Lung microvascular endothelial cell (primary cell): ENCODE measurements at regions not wholly inside any gene's neighbourhood (a gene's known extent, or its start where the extent isn't known, plus 50 kb on each side); places are given as distances from the start of the nearest gene placed in this dataset.

Experiments used
- DNase-seq, 2 donors: peaks; one replicate each; pipeline versions ENCODE4 v3.0.0 to v3.0.0-alpha.2; 2010; ENCODE audit warnings: low read depth in 2 of 2

DNA sequence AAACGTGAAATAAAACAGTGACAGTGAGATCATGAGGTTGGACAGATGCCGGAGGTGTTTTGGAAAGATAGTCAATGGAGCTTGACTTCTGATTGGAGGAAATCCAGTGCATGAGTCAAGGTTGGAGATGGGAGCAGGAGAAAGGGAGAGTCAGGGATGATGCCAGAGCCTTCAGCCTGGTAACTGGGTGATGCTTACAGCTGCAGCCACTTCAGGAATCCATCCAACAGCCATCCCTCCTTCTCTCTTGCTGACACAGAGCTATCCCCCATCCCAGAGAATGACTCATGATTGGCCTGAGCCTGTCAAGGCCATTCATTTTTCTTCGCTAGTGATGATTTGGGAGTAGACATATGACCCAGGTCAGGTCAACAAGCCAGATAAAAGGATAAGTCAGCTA, 112.8 kb downstream of the SAMD5 start:
- no peak for DNase-seq

DNA sequence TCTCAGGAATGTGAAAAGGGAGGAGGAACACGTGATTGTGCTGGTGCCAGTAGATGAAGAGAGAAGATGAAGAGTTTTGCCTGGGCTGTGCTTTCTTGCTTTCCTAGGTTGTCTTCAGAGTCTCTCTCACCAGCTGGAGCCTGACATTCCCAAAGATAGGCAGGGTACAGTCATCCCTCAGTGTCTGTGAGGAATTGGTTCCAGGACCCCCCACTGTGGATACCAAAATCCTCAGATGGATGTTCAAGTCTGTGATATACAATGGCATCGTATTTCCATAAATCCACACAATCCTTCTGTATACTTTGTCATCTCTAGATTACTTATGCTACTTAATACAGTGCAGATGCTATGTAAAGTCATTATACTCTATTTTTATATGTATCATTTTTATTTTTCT, 113.5 kb downstream of the SAMD5 start:
- no peak for DNase-seq

DNA sequence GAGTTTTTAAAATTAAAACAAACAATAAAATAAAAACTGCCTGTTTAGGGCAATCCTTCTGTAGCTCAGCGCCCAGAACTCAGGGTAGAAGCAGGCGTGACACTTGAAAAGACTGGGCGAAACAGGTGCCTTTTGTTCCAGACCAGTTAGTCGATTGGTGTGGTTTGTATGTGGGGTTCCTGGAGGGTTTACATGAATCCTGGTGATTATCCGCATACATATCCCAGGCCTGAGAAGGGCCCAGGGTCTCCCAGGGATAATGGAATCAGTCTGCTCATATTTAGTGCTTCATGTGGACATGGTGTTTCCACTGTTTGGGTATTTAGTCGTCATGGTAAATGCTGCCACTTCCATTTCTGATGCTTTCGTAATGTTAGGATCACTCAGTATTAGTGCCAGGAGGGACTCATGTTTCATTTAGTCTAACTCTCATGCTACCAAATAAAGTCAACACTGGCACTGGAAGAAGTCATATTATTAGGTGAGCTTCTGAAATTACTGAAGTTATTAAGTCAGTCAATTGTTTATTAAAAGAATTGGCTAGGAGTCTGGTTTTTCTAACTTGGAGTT, 116.5 kb downstream of the SAMD5 start:
- no peak for DNase-seq

- DNase-seq = peak in 1 of 2 donors; percentile 19
Measured at GRCh38 chr6:147625946-147626345, 117.5 kb downstream of the SAMD5 start.

GRCh38 chr6:147627411-147627810, 118.9 kb downstream of the SAMD5 start:
- DNase-seq = no peak

DNA sequence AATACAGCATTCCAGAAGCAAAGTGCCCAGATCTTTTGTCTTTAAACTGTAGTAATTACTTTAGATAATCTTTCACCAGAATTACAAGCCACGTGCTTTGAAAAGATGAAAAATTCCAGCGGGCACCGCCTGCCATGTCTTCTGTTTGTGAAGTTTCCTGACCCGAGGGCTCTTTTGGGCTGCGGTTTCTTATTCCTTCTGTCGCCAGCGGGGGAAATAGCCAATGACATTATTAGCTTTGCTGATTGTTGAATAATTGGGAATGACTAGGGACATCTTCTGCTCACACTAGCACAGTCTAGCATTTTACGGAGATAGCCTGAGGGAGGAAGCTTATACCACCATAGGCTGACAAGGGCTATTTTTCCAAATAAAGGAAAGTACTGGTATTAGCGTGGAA, 124.7 kb downstream of the SAMD5 start:
- DNase-seq = no peak

DNA sequence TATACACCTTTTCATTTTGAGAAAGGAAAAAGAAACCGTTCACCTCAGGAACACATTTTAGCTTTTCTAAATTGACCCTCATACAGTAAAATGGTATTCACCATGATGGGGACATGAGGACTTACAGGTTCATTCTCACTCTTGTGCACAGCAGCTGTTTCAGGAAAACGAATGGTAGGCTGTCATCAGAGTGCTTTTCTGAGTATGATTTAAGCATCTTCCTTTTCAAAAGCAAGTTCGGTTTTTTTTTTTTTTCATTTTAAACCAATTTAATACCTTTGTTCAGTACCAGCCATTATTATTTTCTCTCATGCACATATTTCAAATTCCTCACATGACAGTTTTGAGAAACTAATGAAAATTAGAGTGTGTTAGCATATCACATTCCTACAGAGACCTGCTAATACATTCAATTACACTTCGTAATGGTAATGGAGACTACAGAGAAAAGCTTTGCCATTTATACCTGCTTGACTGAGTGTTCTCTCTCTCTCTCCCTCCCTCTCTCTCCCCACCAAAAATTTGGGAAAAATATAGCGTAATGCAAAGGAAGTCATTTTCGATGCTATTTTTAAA, 129.2 kb downstream of the SAMD5 start:
- no peak for DNase-seq

GRCh38 chr6:147639279-147639678, 130.8 kb downstream of the SAMD5 start:
- DNase-seq = no peak

DNA sequence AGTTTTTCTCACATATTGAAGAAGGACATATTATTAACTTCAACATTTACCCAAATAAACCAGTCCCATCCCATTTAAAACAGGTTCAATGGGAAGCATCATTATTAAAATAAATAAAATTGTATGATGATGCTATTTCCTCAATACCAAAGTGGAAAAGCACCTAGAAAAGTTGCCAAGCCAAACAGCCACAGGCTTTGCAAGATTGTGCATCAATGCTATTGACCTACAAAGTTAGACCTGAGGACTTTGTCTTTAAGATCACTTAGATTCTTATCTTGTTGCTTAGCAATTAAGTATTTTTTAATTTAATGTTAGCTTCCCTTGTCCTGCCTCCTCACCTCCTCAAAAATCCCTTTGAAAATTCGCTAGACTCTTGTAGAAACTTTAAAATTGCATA, 132.1 kb downstream of the SAMD5 start:
- DNase-seq = no peak

DNA sequence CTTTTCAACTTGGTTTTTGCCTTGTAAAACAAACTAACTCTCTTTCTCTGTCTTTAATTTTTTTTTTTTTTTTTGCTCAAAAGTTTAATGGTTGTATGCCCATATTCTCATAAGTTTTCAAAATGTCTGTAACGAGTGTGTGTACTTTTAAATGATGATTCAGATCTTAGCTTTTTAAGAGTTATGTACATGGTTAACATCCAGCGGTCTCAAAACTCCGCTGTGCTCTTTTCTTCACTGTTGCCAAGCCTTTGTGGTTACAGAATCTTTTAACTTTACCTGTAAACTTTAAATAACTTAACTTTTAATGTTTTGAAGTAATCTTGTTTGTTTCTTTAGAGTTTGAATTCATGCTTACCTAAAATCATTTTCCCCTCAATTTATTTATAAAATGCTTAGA, 133.0 kb downstream of the SAMD5 start:
- DNase-seq = no peak

DNA sequence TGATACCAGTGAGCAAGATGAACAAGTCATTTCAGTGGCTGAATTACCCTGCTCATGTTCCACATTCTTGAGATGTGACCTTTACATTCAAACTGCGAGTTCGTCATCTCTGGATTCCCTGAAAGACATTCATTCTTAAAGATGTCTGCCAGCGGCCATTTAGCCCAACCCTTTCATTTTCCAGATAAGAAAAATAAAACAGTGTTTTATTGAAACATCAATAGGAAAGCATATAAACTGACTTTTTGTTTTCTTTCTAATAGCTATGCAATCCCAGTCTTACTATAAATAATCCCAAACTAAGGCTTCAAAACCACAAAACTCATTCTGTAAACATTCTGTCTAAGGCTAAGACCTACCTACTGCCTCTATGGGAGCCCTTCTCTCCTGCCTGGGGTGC, 134.0 kb downstream of the SAMD5 start:
- DNase-seq = no peak

DNA sequence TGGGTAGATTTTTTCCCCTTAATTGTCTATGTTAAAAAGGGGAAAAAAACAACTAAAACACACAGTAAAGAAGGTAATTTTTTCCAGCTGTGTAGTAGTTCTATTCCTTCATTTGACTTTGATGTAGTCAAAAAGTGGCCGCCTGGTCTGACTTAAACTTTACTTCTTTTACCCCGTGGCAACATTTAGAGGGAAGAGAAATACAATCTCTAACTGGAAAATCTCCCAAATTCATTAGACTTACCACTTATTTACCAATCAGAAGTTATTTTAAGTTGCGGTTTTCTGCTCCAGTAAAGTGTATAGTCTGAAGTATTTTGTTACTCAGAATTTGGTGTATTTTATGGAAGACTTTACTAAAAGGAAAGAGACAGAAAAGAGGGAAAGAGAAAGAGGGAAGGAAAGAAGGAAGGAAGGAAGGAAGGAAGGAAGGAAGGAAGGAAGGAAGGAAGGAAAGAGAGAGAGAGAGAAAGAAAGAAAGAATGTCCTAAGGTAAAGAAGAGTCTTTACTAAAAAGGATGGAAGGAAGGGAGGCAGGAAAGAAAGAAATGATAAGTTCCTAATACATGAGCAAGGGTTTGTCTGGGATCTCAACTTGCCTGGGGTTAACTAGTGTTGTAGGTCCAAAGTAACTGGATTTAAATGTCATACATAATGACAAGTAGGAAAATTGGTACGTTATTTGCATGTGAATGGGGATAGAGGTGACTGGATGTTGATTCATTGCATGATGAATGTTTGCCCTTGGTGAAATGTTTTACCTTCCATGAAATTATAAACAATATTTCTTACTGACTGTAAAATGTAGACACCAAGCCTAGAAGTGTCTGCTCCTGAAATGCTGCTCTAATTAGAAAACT, 135.1 kb downstream of the SAMD5 start:
- no peak for DNase-seq

DNA sequence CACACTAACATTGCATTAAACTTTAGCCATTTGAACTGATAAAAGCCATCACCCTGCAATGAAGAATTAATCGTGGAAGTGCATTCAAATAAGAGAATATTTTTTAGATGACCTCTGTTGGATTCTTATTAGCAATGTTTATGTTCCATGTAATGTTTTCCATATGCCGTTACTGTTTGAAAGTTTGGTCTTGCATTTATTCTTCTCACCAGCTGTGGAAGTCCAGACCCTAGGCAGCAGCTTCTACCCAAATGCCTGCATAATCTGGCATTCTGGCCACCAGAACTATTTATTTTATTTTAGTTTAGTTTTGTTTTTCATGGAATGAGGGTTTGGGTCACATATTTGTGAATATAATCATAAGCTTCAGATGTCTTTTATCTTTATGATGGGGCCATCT, 140.4 kb downstream of the SAMD5 start:
- DNase-seq = no peak

DNA sequence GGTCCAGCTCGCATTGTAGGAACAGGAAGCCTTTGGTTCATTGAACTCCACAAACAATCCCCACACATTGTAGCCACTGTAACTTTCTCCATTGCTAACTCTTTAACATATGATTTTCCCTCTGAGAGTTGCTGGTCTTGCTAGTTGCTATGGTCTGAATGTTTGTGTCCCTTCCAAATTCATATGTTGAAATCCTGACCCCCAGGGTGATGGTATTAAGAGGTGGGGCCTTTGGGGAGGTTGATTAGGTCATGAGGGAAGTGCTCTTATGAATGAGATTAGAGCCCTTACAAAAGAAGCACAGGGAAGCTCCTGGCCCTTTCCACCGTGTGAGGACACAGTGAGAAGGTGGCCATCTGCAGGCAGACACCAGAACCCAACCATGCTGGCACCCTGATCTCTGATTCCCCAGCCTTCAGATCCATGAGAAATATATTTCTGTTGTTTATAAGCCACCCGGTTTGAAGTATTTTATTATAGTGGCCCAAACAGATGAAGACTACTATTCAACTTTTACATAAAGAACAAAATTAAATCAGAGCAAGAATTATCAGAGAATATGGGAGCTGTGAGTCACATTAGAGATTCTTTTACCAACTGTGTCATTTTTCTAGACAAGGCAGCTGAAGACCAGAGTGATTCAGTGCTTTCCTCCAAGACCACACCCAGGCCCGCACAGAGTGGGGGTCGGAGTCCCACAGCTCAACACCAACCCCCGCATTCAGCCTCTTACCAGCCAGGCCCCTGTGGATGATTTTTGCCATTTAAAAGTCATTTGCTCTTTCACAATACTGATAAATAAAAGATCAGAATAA, 143.0 kb downstream of the SAMD5 start:
- peak in 1 of 2 donors; percentile 10 for DNase-seq

- DNase-seq = no peak
Measured at GRCh38 chr6:147653631-147654030, 145.1 kb downstream of the SAMD5 start.

DNA sequence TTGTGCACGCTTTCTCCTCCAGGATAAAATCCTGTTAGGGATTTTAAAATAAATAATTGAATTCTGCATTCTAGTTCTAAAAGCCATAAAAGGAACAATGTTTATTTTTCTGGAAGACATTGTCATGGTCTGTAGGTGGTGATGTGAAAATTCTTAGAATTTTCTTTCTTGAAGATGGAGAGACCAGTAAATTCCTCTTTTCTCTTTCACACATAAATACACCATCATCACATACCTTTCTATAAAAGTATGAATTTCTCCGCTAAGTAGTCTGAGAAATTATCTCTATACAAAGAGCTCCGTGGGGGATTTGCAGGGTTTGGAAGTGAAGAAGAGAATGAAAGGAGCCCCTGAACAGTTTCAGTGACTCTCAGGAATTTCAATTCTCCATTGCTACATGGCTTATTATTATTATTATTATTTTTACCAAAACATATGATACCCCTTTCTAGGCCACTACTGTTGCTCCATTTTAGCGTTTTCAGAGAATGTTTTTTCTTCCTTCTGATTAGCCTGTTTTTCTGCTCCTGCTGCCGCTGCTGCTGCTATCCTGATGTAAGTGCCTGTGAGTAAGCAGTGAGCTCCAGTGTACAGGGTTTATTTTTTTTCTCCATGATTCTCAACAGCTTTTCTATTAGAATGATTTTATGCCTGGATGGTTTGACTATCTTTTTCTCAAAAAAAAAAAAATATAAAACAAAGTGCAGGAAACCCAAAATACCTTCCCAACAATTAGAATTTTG, 145.8 kb downstream of the SAMD5 start:
- no peak for DNase-seq

DNA sequence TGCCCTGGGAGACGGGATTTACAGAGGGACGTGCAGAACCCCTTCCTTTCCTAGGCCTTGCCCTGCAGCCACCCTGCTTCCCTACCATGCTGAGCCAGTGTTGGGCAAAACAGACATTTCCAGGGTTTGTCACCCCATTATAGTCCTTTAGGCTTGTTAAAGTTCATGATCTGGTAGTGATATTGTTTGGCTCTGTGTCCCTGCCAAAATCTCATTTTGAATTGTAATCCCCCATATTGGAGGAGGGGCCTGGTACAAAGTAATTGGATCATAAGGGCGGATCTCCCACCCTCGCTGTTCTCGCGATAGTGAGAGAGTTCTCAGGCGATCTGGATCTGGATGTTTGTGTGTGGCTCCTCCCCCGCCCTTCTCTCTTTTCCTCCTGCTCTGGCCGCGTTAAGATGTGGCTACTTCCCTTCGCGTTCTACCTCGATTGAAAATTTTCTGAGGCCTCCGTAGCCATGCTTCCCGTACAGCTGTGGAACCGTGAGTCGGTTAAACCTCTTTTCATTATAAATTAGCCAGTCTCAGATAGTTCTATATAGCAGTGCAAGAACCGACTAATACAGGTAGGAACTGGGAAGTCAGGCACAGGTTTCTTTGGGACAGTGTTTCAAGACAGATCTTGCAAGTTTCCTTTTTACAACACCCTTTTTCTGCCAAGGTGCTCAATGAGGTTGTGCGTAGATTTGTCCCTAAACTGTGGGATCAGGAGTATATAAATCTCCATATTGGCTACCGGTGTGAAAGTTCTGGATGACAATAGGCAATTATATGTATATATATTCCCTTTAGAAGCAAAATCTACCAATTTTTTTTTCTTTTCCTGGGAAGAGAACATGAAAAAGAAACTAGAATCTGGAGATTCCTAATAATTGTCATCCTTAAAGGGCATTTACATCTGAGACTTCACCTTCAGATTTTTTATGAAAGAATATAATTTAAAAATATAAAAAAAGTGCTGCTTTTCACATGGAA, 152.1 kb downstream of the SAMD5 start:
- no peak for DNase-seq

- DNase-seq = no peak
Measured at GRCh38 chr6:147662646-147663045, 154.2 kb downstream of the SAMD5 start.

DNA sequence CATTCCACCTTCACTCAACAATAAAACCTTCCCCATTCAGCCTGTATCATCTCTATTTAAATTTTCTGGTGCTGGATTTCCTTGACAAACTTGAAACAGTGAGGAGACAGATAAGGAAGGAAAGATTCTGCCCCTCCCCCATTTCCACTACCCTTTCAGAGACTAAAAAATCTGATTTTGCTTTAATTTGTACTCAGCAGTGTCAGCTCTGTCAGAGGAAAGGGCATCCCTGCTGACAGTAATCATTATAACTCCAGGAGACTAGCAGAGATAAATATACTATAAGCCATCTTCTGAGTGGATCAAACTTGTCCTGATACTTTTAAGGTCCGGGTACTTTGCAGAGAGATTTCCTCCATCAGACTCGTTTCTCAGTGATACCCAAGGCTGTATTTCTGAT, 155.6 kb downstream of the SAMD5 start:
- no peak for DNase-seq

DNA sequence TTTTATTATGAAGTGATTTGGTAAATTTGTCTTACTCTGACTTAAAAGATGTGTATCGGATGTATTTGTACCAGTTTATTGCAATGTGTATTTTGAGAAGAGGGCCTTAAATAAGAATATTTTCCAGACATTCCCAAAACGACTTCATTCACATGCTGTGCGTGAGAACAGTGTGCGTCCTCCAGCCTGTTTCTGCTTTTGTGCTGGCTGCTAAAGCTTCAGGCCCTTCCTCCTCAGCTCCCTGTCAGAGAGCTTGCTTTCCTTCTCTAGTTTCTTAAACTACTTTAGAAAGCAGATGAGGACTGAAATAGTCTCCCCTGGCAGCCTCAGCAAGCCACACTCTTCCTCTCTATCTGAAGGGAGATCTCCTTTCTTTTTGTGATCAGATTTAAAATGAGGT, 157.8 kb downstream of the SAMD5 start:
- DNase-seq = no peak
